ENCODE measurements at regions not wholly inside any gene's neighbourhood (a gene's known extent, or its start where the extent isn't known, plus 50 kb on each side); places are given as distances from the start of the nearest gene placed in this dataset.

DNA sequence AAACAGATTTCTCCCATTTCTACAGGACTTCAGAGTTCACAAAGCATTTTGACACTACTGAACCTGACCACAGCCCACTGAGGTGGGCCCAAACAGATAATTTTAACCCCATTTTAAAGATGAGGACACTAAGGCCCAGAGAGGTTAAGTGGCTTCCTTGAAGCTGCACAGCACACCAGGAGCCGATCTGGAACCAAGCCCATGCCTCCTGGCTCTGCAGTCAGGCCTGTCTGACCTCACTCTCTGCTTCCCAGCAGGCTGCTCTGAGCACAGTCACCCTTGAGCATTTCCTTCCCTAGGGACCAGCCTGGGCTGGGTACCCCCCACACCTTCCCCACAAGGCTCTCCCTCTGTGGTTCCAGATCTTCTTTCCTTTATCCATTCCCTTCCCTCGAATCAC, 252.2 kb downstream of the ENGASE start:
- TF ChIP-seq, protein P1, sequence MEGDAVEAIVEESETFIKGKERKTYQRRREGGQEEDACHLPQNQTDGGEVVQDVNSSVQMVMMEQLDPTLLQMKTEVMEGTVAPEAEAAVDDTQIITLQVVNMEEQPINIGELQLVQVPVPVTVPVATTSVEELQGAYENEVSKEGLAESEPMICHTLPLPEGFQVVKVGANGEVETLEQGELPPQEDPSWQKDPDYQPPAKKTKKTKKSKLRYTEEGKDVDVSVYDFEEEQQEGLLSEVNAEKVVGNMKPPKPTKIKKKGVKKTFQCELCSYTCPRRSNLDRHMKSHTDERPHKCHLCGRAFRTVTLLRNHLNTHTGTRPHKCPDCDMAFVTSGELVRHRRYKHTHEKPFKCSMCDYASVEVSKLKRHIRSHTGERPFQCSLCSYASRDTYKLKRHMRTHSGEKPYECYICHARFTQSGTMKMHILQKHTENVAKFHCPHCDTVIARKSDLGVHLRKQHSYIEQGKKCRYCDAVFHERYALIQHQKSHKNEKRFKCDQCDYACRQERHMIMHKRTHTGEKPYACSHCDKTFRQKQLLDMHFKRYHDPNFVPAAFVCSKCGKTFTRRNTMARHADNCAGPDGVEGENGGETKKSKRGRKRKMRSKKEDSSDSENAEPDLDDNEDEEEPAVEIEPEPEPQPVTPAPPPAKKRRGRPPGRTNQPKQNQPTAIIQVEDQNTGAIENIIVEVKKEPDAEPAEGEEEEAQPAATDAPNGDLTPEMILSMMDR (IDR thresholded peaks at IDR 0.05 in 8 of 11, conservative IDR thresholded peaks at IDR 0.05 in 3 of 11), result no peak
- no peak for TF ChIP-seq POLR2A (IDR thresholded peaks at IDR 0.05)
